ENCODE measurements at regions not wholly inside any gene's neighbourhood (a gene's known extent, or its start where the extent isn't known, plus 50 kb on each side); places are given as distances from the start of the nearest gene placed in this dataset.
"Not testable (repeated sequence)": the region's sequence is repeated elsewhere in the genome, so short reads cannot be mapped to it uniquely, and the experiment has no call there.

DNA sequence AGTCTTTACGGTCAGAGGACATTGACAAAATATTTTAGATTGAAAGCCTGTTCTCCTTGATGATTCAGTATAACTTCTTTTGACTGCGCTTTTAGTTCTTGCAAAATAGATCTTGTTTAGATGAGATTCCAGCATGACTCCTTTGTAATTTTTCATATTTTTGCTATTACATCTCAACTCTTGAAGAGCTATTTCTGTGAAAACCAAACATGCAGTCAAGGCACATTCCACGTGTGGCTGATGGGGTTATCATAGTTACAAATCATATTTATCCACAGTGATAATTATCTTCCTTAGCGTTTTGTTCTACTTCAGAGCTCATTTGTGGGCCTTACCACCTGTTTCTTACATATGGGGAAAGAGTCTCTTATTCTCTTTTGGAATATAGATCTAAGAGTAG, 238.8 kb upstream of the DMRT1 start:
- H3K27ac Mint-ChIP-seq: no peak overlapping the region
- DNase-seq (ENCODE audit: low spot score in 2 of 2) (no peak), ATAC-seq (no peak)
- no peaks in the 10 kb centered on the region for H3K36me3 Mint-ChIP-seq
- H3K9me3 Mint-ChIP-seq: no peaks in the 10 kb centered on the region

DNA sequence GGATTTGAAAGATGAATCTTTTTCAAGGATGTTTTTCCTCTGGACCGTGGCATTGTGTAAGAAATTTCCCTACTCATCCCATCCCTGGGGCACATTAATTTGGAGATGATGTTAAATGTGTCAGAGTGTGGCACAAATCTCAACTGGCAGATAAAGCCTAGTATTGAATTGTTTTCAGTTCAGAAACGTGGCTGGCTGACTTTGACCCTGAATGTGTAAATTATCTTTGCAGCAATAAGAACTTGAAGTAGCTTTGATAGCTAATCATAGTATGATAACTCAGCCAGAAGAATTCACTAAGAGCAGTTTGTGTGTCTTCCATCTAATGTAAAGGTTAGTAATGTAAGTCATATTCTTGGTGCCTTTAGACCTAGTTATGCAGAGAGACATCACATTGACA, 238.4 kb upstream of the DMRT1 start:
- H3K9me3 Mint-ChIP-seq: no peaks in the 10 kb centered on the region
- no peak for DNase-seq (ENCODE audit: low spot score in 2 of 2)

DNA sequence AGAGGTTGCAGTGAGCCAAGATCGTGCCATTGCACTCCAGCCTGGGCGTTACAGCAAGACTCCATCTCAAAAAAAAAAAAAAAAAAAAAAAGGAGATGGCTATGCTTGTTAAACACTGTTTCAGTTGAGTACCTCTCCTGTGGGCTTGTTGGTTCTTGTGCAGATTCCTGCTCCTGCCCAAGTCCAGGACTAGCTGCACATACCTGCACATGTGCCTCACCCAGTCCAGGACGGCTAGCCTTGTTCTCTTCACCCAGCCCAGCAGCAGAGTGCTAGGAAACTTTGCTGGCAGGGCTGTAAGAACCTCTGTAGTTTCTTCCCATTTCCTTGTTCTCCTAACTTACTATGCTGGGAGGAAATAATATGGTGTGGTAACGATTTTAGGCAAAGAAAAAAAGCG, 234.1 kb upstream of the DMRT1 start:
- Mint-ChIP-seq H3K9me3 (no peaks in the 10 kb centered on the region), H3K36me3 (no peaks in the 10 kb centered on the region), H3K27ac (no peak overlapping the region)
- DNase-seq (ENCODE audit: low spot score in 2 of 2) (no peak), ATAC-seq (no peak)

More for the DNA sequence above, 238.4 kb upstream of the DMRT1 start:
- Mint-ChIP-seq H3K36me3 (no peaks in the 10 kb centered on the region), H3K27ac (no peak overlapping the region)
- ATAC-seq: no peak

DNA sequence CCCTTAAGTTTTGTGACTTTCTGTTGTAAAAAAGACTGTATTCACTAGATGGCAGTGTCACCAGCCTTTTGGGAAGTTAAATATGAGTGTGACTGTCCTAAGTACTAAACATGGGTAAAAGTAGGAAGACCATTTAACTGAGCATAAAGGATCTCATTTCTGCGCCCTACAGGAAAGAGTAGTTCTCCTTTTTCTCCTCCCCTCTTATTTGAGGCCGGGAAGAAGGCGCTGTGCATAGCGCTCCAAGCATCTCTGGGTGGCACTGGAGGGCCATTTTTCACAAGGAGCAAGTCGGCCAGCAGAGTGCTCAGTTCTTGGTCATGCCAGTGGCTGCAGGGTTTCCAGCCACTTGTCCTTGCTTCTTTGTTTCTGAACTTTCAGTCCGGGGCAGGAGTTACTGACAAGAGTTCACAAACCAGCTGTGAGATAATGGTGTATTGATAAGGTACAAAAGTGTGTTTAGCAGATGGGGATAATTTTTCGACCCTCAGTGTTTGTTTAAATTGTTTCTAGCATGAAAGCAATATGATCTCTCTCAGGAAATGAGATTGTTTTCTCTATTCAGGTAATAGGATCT, 227.6 kb upstream of the DMRT1 start:
- H3K27ac Mint-ChIP-seq: no peak overlapping the region
- peak; percentile 86 to 95 for ATAC-seq
- H3K9me3 Mint-ChIP-seq: no peaks in the 10 kb centered on the region
- peak in 1 of 2 donors; percentile 46 for DNase-seq (ENCODE audit: low spot score in 2 of 2)
- H3K36me3 Mint-ChIP-seq: no peaks in the 10 kb centered on the region

DNA sequence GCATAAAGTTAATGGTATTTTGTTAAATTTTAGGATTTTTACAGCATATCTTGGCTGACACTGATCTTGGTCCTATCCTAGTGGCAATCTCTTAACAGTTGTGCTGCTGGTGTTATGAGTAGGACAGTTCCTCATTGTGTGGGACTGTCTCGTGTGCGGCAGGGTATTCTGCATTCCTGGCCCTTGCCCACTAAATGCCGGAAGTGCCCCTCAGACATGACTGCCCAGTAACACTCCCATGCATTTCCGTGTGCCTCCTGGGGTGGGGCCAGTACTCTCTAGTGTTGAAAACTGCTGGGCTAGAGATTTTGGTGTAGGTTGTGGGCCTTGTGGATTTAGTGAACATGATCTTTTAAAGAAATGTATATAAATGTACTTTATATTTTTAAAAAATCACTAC, 227.1 kb upstream of the DMRT1 start:
- no peaks in the 10 kb centered on the region for H3K9me3 Mint-ChIP-seq
- DNase-seq (ENCODE audit: low spot score in 2 of 2): no peak
- H3K27ac Mint-ChIP-seq: no peak overlapping the region
- ATAC-seq: no peak
- H3K36me3 Mint-ChIP-seq: no peaks in the 10 kb centered on the region

DNA sequence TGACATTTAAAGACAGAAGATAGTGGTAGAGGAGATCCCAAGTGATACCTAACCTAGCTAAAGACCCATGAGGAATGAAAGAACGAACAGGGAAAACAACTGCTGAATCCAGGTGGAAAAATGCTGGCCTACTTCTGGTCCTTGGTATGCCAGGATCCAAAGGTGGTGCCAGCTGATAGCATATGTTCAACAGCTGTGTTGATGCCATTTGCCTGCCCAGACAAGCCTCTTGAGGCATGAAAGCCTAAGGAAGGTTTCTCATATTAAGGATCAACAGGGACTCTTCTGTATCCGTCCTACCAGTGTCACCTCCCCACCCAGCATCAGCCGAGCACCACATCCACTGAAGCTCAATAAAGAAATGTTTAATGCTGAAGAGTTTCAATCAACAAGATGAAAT, 225.7 kb upstream of the DMRT1 start:
- H3K36me3 Mint-ChIP-seq: no peaks in the 10 kb centered on the region
- ATAC-seq (no peak), DNase-seq (ENCODE audit: low spot score in 2 of 2) (no peak)
- no peak overlapping the region for H3K27ac Mint-ChIP-seq
- H3K9me3 Mint-ChIP-seq: no peaks in the 10 kb centered on the region

DNA sequence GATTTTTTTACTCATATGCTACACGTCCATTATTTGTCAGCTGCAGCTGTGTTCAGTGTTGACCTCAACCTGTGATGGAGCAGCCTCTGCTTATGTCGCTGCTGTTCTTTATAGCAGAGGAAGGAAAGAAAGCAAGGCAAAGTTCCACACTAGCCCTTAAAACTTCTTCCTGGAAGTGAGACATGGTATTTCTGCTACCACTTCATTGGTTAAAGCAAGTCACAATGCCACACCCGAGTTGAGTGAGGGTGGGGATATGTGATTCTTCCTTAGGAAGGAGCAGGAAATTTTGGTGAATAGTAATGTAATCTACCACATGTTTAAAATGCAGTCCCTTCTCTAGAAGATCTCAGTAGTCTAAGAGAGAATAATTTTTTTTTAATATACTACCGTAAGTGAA, 224.8 kb upstream of the DMRT1 start:
- ATAC-seq (no peak), DNase-seq (ENCODE audit: low spot score in 2 of 2) (no peak)
- Mint-ChIP-seq H3K9me3 (no peaks in the 10 kb centered on the region), H3K36me3 (no peaks in the 10 kb centered on the region), H3K27ac (no peak overlapping the region)

DNA sequence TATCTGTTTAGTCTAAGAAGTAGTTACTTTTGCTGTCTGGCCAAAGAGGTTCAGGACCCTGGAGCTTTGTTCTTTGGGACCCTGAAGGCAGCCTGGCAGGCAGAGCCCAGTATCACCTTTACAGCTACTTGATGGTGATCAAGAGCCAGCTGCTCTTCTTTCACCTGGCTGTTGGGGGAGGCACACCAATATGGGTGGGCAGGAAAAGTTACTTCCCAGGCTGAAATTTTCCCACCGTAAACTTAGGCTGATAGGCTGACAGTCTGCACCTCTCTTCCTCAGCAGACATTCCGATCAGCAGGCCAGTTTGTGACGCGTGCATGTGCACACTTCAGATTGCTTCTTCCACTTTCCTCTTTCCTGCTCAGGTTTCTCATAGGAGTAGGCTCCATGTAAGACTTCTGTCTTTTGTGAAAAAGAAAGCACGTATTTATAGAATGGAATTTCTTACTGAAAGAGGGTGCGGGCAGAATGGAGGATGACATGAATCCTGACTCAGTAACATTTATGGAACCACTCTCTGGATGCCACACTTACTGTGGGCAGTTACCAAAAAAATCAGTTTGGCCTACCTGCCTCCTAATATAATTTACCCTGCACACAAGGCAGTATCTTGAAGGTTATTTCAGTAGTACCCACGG, 223.9 kb upstream of the DMRT1 start:
- DNase-seq (ENCODE audit: low spot score in 2 of 2) (no peak), ATAC-seq (no peak)
- Mint-ChIP-seq H3K36me3 (no peaks in the 10 kb centered on the region), H3K9me3 (no peaks in the 10 kb centered on the region), H3K27ac (no peak overlapping the region)

DNA sequence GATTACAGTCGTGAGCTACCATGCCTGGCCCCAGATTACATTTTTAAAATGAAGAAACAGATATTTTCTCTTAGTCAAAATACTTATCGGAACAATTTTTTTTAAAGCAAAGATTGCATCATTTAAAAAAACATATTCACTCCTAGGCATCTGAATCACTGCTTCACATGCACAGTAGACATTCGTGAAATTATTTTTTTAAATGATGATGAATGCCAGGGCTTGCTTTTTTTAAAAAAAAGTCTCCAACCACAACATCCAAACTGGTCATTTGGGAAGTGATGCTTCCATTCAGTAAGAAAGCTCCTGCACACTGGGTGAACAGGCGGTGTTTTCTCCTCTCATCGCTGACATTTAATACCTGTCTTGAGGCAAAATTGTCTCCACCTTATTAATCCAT, 223.0 kb upstream of the DMRT1 start:
- ATAC-seq (no peak), DNase-seq (ENCODE audit: low spot score in 2 of 2) (no peak)
- H3K27ac Mint-ChIP-seq: no peak overlapping the region
- H3K9me3 Mint-ChIP-seq: no peaks in the 10 kb centered on the region
- no peaks in the 10 kb centered on the region for H3K36me3 Mint-ChIP-seq

DNA sequence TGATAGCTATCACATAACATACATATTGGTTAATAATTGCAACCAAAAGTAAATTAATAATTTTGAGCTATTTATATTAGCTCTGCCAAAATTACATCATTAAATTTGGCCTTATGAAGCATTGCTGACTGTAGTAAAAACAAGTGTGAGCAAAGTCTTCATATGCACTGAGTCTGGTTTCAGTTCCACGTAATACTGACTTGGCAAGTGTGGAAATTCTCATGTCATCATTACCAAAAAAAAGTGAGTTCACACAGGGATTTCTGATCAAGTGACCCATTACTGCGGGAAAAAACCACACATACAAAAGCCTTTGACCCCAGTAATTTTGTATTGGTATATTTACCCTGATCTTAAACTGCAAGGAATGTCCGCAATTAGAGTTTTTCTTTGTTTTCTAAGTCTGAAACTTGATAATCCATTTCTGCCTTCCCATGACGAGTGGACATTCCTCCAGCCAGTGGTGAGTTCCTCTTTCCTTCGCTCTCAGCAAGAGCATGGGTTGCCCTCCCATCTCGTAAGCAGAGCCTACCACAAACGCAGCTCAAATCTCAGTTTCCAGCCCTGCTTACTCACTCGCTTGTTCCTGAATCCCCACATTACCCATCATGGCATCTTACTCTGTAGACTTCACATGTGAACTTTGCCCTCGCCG, 220.2 kb upstream of the DMRT1 start:
- no peaks in the 10 kb centered on the region for H3K36me3 Mint-ChIP-seq
- DNase-seq (ENCODE audit: low spot score in 2 of 2): no peak
- H3K9me3 Mint-ChIP-seq: no peaks in the 10 kb centered on the region
- ATAC-seq: no peak
- no peak overlapping the region for H3K27ac Mint-ChIP-seq

DNA sequence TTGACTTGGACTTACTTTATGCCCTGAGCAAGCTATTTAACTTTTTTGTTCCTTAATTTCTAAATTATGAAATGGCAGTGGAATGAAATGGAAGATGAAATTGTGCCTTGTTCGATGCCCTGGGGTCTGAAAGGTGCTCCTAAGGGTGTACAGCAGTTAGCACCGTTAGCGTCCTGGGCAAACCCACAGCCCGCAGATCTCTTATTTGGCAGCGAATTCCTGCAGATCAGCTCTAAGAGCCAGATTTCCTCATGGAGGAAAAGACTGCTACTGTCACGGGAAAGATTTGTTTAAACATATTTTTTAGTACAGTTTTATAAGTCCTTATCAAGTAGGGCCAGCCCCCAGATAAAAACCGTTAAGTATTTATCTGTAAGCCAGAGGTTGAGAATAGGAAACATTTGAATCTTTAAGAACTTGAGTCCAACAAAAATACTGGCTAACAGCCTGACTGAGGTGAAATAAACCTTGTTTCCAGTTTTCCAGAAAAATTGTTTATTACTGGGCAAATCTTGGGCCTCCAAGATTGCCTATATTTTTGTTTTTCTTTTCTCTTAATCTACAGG, 216.5 kb upstream of the DMRT1 start:
- peaks cover 0 to 10% of the 10 kb centered on the region in 2 donors for H3K36me3 Mint-ChIP-seq
- H3K9me3 Mint-ChIP-seq: peaks cover 0 to 6% of the 10 kb centered on the region in 2 donors
- DNase-seq (ENCODE audit: low spot score in 2 of 2) (no peak), ATAC-seq (no peak)
- no peak overlapping the region for H3K27ac Mint-ChIP-seq

DNA sequence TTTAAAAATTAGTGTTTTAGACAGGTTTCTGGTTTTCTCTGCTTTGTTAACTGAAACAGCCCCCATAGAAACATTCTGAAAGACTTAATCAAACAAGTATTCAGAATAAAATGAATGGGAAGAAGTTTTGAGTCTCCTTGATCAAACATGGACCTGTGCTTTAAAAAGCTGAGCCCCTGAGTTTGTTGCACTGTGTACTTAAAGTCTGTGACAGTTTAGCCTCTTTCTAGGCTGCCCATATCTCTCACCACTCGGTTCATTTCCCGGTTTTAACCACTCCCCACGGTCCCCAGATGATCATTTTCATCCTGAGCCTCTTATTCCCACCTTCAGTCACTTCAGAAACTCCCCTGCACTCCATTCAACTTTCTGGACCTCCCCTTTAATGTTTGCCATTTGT, 215.9 kb upstream of the DMRT1 start:
- peaks cover 0 to 6% of the 10 kb centered on the region in 2 donors for H3K9me3 Mint-ChIP-seq
- peak overlapping the region in 1 of 2 donors; percentile 34 for H3K27ac Mint-ChIP-seq
- DNase-seq (ENCODE audit: low spot score in 2 of 2) (no peak), ATAC-seq (no peak)
- H3K36me3 Mint-ChIP-seq: peaks cover 0 to 10% of the 10 kb centered on the region in 2 donors

DNA sequence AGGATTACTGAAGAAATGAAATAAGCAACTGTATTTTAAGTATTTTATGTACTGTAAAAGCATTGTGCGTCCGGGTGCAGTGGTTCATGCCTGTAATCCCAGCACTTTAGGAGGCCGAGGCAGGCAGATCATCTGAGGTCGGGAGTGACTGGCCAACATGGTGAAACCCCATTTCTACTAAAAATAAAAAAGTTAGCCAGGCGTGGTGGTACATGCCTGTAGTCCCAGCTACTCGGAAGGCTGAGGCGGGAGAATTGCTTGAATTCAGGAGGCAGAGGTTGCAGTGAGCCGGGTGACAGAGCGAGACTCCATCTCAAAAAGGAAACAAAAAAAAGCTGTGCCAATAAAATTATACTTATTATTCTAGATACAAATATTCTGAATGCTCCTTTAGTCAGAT, 215.4 kb upstream of the DMRT1 start:
- H3K27ac Mint-ChIP-seq: peak overlapping the region in 1 of 2 donors; percentile 34
- DNase-seq (ENCODE audit: low spot score in 2 of 2); ATAC-seq; H3K36me3 Mint-ChIP-seq; H3K9me3 Mint-ChIP-seq: not testable (repeated sequence)

DNA sequence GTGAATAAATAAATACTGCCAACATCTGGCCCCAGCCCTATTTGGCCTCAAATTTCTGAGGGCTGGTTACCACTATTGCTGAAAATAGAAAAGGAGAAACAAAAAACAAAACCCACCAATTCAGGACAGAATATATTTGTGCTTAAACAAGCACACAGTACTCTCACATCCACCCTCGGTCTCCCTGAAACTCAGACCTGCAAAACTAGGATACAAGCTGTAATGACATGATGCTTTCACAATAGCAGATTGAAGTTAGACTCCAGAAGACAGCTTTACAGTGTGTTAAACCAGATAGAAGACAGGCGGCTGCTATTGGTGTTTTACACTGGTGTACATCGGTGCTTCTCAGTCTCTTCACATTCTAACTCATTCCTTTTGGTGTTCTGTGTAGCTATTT, 214.9 kb upstream of the DMRT1 start:
- DNase-seq (ENCODE audit: low spot score in 2 of 2): no peak
- peaks cover 0 to 10% of the 10 kb centered on the region in 2 donors for H3K36me3 Mint-ChIP-seq
- H3K9me3 Mint-ChIP-seq: peaks cover 0 to 10% of the 10 kb centered on the region in 2 donors
- no peak for ATAC-seq
- no peak overlapping the region for H3K27ac Mint-ChIP-seq

DNA sequence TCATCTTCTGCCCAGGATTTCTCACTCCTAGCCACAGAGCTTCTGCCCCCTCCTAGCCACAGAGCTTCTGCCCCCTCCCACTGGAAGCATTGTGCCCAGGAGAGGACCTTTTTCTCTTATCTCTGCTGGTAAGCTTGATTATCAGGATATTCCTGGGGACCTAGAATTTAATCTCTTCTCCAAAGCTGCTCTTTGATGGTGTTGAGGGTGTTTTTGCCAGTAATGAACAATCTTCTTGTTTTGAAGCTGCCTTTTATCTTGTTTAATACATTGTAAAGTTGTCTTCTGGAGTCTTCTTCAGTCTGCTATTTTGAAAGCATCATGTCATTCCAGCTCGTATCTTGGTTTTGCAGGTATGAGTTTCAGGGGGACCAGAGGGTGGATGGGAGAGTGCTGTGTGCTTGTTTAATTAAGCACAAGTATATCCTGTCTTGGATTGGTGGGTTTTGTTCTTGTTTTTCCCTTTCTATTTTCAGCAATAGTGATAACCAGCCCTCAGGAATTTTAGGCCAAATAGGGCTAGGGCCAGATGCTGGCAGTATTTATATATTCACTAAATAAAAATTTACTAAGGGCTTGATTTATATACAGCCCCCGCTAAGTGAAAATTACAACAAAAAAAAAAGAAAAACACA, 214.0 kb upstream of the DMRT1 start:
- ATAC-seq: no peak
- H3K36me3 Mint-ChIP-seq: peaks cover 0 to 15% of the 10 kb centered on the region in 2 donors
- peaks cover 0 to 11% of the 10 kb centered on the region in 2 donors for H3K9me3 Mint-ChIP-seq
- no peak for DNase-seq (ENCODE audit: low spot score in 2 of 2)
- no peak overlapping the region for H3K27ac Mint-ChIP-seq

DNA sequence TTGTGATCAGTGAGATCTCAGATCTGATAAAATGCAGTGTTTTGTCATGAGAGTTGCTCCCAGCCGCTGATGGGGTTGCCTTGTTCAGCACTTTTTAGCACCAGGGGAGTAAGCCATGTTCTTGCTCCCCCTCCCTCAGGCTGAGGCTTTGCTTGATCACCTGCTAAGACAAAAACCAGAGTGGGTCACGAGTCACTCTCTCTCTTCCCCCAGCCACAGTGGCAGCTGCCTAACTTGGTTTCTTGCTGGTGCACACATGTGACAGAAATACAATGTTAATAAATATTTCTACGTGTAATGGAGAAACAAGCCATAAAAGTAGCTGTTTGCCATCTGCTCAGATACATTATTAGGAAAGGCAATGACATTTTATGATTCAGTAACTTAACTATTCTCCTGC, 212.4 kb upstream of the DMRT1 start:
- Mint-ChIP-seq H3K9me3 (peaks cover 0 to 11% of the 10 kb centered on the region in 2 donors), H3K27ac (no peak overlapping the region), H3K36me3 (peaks cover 0 to 16% of the 10 kb centered on the region in 2 donors)
- DNase-seq (ENCODE audit: low spot score in 2 of 2) (no peak), ATAC-seq (no peak)

DNA sequence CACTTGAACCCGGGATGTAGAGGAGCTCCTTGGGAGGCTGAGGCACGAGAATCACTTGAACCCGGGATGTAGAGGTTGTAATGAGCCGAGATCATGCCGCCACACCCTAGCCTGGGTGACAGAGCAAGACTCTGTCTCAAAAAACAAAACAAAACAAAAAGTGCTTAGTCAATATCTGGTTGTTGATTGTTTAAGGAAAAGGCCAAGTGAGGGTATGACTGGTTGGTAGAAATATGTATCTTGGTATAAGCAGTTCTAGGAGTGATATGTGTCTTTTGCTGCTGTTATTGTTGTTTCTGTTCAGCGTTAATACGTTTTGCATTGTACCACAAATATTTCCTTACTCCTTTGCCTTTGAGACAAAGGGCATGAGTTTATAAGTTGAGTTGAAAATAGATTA, 210.7 kb upstream of the DMRT1 start:
- no peak for DNase-seq (ENCODE audit: low spot score in 2 of 2)

More for the DNA sequence above, 210.7 kb upstream of the DMRT1 start:
- ATAC-seq: no peak
- no peak overlapping the region for H3K27ac Mint-ChIP-seq
- H3K9me3 Mint-ChIP-seq: peaks cover 0 to 11% of the 10 kb centered on the region in 2 donors
- peaks cover 0 to 16% of the 10 kb centered on the region in 2 donors for H3K36me3 Mint-ChIP-seq

Measured in activated naive CD4-positive, alpha-beta T cell treated with anti-CD3 and anti-CD28 coated beads, Interleukin-2, amount 50 U/mL, for 72 hours (primary cell).